Stimulated activated CD8-positive, alpha-beta memory T cell treated with anti-CD3 and anti-CD28 coated beads, Interleukin-4, amount 100 ng/mL, for 24 hours (primary cell): ENCODE measurements at regions not wholly inside any gene's neighbourhood (a gene's known extent, or its start where the extent isn't known, plus 50 kb on each side); places are given as distances from the start of the nearest gene placed in this dataset.

ENCODE experiments used
- DNase-seq: peaks from one replicate; pipeline ENCODE4 v3.0.0-alpha.2; 2020; ENCODE audit warnings: low read depth

- no peak for DNase-seq
These were observed 149.5 kb downstream of the C9orf152 start for GRCh38 chr9:110058304-110058953.

- no peak for DNase-seq
These were observed 148.5 kb downstream of the C9orf152 start for GRCh38 chr9:110059461-110059860.

DNA sequence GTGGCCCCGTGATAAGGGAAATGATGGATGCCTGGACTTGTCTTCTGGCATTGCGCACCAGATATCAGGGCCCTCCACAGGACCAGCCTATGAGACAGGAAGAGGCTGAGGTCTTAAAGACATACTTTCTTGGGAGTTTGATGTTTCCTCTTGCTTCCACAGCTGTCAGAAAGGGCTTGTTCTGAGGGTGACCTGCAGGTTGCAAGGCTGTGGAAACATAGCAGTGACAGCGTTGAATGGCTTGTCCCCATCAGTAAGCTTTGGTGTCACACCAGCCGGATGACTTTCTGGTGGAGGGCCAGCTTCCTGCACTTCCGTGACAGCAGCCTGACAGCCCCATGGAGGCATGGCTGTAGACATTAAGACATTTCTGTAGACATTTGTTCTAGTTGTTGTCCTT, 143.2 kb downstream of the C9orf152 start:
- no peak for DNase-seq

- DNase-seq, result no peak
These were observed 142.4 kb downstream of the C9orf152 start for GRCh38 chr9:110065532-110065931.

DNA sequence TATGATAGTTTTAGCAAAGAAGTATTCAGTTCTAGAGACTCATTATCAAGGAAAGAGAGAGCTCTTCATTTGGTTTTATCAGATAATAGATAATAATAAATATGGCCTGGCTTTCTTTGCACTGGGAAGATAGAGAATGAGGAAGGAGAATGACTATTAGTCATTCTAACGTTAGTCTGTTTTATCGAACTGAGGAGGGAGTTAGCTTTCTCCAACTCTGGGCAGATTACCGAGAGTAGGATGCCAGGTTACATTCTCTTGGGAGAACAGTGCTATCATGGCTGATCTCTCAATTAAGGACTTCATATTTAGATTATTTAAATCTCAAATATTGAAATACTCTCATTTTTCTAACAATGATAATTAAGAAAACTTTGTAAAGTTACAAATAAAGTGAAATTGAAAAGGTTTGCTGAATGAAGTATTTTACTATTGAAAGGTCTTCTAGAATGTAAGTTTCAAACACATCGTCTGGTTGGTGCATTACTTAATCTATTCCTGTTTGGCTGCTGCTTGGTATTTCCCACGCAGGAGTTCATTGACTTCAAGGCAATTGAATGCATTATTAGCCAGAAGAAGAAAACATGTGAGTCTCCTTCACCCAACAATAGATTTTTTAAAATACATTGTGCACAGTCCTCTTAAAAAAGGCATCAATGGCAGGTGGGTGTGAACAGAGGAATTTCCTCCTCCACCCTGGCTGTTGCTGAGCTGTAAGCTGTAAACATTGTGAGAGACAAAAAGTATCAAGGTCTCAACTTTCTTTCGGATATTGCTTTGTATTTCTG, 140.8 kb downstream of the C9orf152 start:
- no peak for DNase-seq

GRCh38 chr9:110068212-110068611, 139.7 kb downstream of the C9orf152 start:
- DNase-seq, result no peak

DNA sequence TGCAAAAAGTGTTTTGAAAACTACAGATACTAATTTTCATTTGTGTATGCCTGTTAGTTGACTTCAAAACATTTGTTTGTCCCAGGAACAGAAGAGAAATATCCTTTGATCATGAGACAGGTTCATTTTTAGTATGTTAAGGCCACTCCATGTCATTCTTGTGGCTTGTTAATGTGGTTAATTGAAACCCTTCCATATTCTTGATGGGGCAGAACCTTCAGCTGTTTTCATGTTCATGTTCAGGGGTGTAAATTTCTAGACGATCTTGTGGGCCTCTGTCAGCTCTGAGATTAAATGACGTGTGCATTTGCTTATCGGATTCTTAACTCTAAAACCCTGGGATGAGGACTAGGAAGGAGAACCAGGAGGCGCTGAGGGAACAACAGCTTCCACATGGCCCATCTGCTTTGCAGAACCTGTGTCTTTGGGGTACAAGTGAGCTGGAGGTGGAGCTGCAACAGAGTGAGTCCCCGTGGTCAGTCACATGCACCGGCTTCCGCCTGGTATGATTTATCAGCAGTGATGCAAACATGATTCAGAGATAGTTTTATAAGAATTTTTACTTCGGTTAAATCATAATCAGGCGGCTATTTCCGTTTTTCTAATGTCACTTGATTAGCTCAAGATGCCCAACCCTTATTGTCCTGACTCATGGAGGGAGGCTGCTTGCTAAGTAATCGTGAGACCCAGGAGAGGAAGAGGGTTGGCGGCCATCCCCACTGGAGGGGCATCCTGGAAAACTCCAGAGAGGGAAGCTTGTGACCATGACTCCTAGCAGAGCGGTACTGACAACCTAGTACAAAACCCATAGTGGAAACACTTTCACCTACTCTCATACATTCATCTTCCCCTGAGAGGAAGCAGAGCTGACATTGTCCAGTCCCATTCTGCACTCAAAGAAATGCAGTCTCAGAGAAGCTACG, 138.4 kb downstream of the C9orf152 start:
- no peak for DNase-seq

DNA sequence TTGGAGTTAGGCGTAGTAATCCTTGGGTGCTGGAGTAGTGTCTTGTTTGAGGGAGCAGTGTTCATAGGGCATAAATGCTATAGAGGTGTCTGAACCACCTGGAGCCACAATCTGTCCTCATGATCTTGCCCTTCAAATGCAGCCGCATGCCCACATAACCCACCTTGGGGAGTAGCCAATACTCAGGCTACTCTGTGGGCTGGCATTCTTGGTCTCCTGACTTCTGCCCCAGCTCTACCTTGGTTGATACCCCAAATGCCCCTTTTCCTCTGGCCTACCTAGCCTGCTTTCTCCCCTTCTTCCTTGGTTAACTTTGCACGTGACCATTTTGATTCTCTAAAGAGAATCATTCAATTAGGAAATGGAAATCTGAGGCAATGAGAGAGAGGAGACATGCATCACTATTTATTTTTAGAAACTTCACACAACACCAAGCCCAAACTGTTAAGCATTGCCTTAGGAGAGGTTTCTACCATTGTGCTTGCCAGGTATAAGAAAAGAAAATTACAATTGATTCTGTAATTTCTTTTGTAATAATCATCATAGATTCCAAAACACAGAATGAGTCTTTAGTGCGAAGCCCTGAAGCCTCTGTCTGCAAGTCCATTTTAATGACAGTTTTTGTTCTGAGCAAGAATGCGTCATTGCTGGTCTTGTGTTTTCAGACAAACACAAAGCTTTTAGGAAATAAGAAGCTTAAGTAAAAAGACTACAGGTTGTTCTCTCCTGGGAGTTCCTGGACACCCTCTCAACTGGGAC, 135.2 kb downstream of the C9orf152 start:
- DNase-seq, result no peak

DNA sequence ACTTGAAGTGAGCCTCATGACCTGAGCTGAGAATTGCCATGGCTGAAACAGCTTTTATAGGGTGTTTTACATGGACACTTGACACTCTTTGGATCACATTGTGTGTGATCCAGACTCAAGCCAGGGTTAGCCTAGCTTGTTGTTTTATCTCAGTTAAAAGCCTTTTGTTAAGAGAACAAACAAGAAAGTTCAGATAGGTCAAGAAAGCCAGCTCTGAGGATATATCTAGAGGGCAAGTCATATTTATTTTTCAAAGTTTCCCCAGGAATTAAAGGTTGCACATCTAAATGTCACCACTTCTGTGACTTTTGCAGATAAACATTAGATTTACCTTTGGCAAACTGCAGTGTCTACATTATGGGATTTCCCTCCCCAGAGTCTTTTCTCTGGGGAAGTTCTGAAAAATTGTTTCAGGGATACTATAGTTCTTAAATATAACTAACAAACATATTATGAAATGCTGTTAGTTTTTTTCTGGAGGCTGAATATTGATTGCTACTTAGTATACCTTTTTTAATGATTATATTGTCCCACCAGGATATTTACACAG, 134.5 kb downstream of the C9orf152 start:
- no peak for DNase-seq

DNA sequence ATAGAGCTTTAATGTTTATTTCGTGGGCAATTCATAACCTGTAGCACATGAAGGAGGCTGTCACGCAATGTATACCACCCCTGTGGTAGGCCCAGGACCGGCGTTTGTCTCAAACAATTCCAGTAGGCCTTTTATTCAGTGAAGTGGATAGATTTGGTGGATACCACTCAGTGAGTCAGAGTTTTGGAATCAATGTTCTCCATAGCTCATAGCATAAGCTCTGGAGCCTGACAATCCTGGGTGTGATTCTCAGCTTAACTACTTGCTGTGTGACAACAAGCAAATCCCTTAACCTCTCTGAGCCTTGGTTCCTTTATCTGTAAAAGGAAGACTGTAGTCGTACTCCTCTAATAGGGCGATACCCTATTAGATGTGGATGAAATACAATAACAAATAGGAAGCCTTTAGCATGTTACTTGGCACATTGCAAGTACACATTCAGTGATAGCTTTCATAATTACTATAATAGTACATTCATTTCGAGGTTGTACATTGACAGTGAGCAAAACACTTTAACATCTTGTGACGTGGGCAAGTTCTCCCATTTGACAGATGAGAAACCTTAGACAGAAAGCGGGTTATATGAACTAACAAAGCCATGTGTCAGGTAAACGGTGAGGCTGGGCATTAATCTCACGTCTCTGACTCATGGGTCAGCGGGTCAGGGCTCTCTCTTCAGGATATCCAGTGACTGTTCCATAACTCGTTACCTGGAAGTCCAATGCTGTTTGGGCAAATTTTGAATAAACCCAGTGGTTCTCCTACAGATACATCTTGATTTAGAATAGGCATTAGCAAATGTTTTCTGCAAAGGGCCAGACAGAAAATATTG, 130.8 kb downstream of the C9orf152 start:
- DNase-seq, result no peak

- no peak for DNase-seq
These were observed 130.0 kb downstream of the C9orf152 start for GRCh38 chr9:110077925-110078324.

DNA sequence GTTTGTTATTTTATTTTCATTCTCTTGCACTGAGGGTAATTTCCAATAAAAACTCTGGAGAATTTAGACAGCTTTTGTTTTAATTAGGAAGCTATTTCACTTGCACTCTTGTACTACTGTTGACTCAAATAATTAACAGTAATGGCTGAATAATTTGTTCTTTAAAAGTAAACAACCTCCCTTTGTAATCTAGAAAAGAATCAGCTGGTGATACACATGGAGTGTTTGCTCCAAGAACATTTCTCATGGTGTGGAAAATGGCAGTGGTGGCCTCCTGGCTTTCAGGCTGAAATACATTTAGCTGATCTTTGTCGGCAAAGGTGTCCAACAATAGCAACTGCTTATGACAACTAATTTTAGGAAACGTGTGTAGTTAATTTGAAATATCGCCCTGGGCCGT, 129.4 kb downstream of the C9orf152 start:
- no peak for DNase-seq

DNA sequence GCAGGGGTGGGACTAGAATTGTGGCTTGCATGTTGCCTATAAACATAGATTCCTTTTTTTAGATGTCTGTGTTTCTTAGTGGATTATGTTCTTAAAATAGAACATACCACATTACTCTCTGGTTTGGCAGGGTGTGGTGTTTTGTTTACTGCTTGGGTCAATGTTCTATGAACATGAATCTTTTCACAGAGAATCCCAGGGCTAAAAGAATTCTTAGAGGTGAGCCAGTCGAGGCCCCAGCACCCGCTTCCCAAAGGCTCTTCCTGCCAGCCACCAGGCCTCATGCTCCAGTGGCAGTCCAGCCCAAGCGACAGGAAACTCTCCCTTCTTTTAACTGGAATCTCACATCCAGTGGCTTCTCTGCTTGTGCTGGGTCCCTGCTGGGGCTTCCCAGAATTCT, 126.6 kb downstream of the C9orf152 start:
- DNase-seq, result no peak

DNA sequence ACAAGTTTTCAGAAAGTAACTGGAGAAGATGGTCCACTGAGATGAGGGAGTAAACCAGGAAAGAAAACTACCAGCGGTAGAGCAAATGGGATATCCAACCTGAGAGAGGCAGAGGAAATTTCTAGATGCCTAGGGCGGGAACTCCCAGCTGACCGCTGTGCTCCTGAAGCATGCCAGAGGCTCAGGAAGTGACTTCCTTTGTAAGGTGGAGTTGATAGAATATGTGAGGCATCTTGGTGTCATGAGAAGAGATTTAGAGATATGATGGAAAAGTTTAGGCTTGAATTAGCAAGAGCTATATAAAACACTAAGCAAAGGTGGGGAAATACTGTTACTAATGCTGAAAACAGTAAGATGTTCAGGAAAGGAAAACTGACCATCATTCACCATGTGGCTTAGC, 124.1 kb downstream of the C9orf152 start:
- no peak for DNase-seq

DNA sequence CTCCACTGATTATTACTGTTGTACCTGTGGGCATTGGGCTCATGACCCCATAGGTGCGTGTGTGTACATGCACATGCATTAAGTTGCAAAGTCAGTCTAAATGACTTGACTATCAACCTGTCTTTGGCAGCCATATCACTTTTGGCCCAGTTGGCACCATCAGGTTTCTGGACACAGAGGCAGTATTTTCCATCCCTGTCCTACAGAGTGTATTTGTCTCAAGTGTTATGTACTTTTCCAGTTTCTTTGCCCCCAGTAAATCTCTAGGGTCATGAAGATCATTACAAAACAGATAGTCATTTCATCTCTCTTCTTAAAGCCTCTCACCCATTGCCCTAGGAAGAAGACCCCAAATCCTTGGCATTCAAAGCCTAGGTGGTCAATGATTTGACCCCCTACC, 121.4 kb downstream of the C9orf152 start:
- no peak for DNase-seq

DNA sequence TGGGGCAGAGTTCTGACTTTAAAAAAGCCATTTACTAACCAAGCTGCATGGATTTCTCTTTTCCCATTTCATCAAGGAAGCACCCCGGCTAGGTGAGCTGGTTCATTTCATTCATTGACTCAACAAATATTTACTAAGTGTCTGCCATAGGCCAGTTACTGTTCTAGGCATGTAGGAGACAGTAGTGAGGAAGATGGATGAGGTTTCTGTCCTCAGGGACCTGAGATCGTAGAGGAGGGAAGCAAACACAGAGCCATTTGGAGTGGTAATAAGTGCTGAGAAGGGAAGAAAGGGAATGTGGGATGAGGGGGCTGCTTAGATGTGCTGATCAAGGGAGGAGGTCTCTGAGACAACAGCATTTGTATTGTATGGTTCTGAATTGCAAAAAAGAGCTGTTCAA, 120.4 kb downstream of the C9orf152 start:
- DNase-seq, result no peak

- DNase-seq, result no peak
These were observed 119.9 kb downstream of the C9orf152 start for GRCh38 chr9:110088099-110088498.

GRCh38 chr9:110089681-110090370, 118.1 kb downstream of the C9orf152 start:
- no peak for DNase-seq

GRCh38 chr9:110092792-110093191, 115.2 kb downstream of the C9orf152 start:
- no peak for DNase-seq

DNA sequence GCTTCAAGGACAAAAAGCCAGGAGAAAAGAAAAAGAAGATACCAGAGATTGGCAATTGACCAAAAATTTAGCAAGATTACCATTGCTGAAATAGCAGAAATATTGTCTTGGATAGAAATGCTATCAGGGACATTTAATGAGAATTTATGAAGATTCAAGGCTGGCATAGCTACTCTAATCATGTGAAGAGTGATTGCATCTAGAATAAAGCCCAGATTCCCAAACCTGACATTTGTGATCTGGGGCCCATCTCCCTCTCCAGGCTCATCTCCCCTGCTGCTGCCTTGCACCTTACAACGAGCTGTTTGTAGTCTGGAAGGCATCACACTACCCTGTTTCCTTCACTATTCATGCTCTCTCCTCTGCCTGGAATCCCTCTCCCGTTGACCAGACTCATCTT, 114.5 kb downstream of the C9orf152 start:
- no peak for DNase-seq
